Erythroblast (primary cell): ENCODE measurements at regions not wholly inside any gene's neighbourhood (a gene's known extent, or its start where the extent isn't known, plus 50 kb on each side); places are given as distances from the start of the nearest gene placed in this dataset.
"Not testable (repeated sequence)": the region's sequence is repeated elsewhere in the genome, so short reads cannot be mapped to it uniquely, and the experiment has no call there.

Experiments used
- DNase-seq, 2 experiments: peaks; one replicate each; lab custom pipeline; 2025; lab: John Stamatoyannopoulos, UW
- GATA1 ChIP-seq: IDR thresholded peaks from 2 replicates; pipeline ENCODE4 v1.6.1; 2011; ENCODE audit warnings: low read depth, mild to moderate bottlenecking, control low read depth, low read length, moderate library complexity
- POLR2A ChIP-seq: IDR thresholded peaks from 2 replicates; pipeline ENCODE4 v1.6.1; 2011; ENCODE audit warnings: mild to moderate bottlenecking, low read length

- TF ChIP-seq POLR2A, result no peak
- no peak for TF ChIP-seq GATA1
- DNase-seq, result no peak
Measured at GRCh38 chr2:207228402-207228801, 62.7 kb upstream of the KLF7 start.

- TF ChIP-seq GATA1 (no peak), POLR2A (no peak)
- no peak for DNase-seq
Measured at GRCh38 chr2:207229161-207229560, 63.4 kb upstream of the KLF7 start.

DNA sequence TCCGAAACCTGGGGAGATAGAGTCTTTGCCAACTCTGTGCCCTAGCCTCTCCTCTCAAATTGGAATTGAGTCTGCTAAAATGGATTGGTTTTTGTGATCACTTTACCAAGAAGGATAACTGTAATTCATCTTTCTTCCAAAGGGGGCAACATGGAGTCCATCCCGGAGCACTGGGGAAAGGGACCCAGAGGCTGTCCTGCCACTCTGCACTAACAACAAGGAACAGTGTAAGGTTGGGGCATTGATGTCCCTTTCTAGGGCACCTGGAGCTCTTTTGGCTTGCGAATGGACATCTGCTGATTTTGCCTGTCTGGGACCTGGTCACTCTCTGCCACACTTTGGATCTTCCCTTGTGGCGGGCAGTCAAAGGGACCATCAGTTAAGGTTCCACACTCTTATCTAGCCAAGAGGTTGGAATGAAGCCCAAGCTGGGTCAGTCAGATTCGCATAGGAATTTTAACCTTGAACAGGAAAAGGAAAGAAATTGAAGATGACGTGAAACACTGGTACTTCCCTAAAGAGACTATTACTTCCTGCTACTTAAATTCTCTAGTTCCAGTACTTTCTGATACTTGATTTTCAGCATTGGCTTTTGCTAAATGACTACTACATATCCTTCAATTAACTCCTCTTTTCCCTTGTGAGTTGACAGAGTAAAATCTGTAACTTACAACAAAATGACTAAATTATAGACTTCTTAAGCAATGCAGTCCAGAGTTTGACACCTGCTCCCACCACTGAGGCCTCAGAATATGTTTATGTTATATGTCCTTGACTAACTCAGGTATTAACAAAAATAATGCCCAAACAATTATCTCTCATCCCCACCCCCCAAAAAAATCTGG is 64.7 kb upstream of the KLF7 start:
- TF ChIP-seq POLR2A, result no peak
- no peak for TF ChIP-seq GATA1
- DNase-seq, result peak; percentile 38 to 59

- TF ChIP-seq GATA1, result no peak
- no peak for TF ChIP-seq POLR2A
- no peak for DNase-seq
Measured at GRCh38 chr2:207231106-207231865, 65.5 kb upstream of the KLF7 start.

DNA sequence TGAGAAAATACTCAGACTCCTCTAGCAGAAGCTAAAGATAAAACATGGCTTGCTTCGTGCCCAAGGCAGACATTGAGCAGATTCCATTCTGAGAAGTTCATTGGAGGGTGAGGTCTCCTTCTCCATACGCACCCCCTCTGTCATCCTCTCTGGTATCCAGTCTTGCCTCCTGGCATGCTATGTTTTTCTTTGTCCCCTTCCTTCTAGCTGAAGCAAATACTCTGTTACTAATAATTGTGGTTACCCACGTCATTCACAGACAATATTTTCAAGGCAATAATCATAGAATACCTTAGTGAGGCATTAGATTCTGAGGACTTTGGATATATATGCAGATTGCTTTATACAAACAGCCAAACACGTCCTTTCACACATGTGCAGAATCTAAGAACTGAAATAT is 66.2 kb upstream of the KLF7 start:
- TF ChIP-seq GATA1 (no peak), POLR2A (no peak)
- no peak for DNase-seq

DNA sequence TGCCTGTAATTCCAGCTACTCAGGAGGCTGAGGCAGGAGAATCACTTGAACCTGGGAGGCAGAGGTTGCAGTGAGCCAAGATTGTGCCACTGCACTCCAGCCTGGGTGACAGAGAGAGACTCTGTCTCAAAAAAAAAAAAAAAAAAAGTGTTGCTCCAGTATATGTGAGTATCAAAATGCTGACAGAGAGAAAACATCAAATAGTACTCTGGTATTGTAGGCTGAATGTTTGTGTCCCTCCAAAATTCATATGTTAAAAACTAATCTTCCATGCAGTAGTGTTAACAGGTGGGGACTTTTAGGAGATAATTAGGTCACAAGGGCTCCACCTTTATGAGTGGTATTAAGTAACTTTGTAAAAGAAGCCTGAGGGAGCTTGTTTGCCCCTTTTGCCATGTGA is 67.4 kb upstream of the KLF7 start:
- DNase-seq, result not testable (repeated sequence)

- DNase-seq, result peak in 1 of 2 experiments; percentile 46
- TF ChIP-seq POLR2A, result no peak
- no peak for TF ChIP-seq GATA1
Measured at GRCh38 chr2:207233731-207234130, 68.0 kb upstream of the KLF7 start.

DNA sequence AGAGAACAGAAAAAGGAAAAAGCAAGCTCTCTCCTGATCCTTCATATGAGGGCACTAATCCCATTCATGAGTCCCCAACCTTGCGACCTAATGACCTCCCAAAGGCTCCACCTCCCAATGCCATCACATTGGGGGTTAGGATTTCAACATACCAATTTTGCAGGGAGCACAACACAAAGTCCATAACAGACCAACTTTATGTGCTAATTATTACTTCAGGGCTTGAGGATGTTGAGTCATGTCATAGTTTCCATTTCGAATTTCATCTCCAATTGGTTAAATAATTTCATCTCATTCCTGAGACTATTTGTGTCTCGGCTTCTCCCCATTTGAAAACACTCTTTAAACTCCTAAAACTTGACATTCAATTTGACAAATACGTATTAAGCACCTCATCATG is 69.9 kb upstream of the KLF7 start:
- no peak for DNase-seq

DNA sequence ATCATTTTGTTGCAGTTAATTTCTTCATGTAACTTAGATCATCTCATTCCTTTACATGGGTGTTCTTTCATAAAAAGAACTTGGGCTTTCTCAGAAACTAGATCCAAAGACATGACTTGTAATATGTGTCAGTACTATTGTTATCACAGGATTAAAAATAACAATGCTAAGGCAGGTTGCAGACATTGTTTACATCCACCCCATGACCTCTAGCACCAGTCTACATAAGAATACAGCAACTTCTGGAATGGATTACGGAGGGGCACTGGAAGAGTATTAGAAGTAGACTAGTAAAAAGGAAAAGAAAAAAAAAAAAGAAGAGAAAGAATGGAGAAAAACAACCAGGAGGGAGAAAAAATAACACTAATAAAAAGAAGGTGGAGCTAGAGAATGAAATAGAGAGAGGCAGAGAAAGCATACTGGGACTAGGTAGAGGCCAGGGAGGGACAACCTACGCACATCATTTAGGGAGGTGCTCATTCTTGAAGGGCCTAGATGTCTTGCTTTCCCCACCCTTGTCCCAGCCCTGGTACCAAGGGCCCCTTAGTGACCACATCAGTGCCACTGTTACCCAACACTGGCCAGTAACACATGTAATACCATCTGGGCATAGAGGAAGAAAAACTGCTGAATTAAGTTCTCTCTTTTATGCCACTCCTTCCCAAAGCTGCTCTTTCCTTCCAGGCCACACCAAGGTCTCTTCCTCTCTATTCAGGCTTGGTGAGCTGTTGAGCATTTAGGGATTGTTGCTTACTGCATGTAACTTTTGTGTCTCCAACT is 70.6 kb upstream of the KLF7 start:
- DNase-seq, result no peak
- TF ChIP-seq POLR2A (no peak), GATA1 (no peak)

More for the DNA sequence above, 69.9 kb upstream of the KLF7 start:
- TF ChIP-seq POLR2A, result no peak
- no peak for TF ChIP-seq GATA1

GRCh38 chr2:207238831-207239701 is 73.3 kb upstream of the KLF7 start:
- TF ChIP-seq POLR2A (no peak), GATA1 (no peak)
- no peak for DNase-seq

- DNase-seq, result no peak
- no peak for TF ChIP-seq GATA1
- no peak for TF ChIP-seq POLR2A
Measured at GRCh38 chr2:207239754-207240494, 74.2 kb upstream of the KLF7 start.

GRCh38 chr2:207240649-207241048 is 74.9 kb upstream of the KLF7 start:
- no peak for TF ChIP-seq GATA1
- no peak for TF ChIP-seq POLR2A
- DNase-seq, result no peak
